Panc1 (cell line): ENCODE measurements at regions not wholly inside any gene's neighbourhood (a gene's known extent, or its start where the extent isn't known, plus 50 kb on each side); places are given as distances from the start of the nearest gene placed in this dataset.

Source experiments
- CTCF ChIP-seq: fragments of 450-650 bp; IDR thresholded peaks from 2 replicates; pipeline ENCODE4 v1.5.1; 2017; ENCODE audit warnings: mild to moderate bottlenecking
- POLR2AphosphoS5 ChIP-seq: IDR thresholded peaks from 2 replicates; pipeline ENCODE4 v1.6.1; 2012; ENCODE audit warnings: mild to moderate bottlenecking, low read depth, low read length, moderate library complexity
- SIN3A ChIP-seq: IDR thresholded peaks from 2 replicates; pipeline ENCODE4 v1.6.1; 2012; ENCODE audit warnings: low read depth, mild to moderate bottlenecking, low read length, moderate library complexity, borderline replicate concordance; ENCODE audit not compliant: insufficient read depth
- TCF7L2 ChIP-seq: IDR thresholded peaks from 2 replicates; pipeline ENCODE4 v1.6.1; 2011; ENCODE audit warnings: mild to moderate bottlenecking, low read depth, low read length, inconsistent platforms
- TF ChIP-seq, protein P1 (sequence below), 2 experiments: IDR thresholded peaks; 2 replicates each; pipeline ENCODE4 v1.6.1; 2011 to 2012; ENCODE audit warnings: low read depth in 2 of 2, control low read depth in 1 of 2, low read length in 1 of 2, mild to moderate bottlenecking in 1 of 2, moderate library complexity in 1 of 2; ENCODE audit not compliant: insufficient read depth in 1 of 2

DNA sequence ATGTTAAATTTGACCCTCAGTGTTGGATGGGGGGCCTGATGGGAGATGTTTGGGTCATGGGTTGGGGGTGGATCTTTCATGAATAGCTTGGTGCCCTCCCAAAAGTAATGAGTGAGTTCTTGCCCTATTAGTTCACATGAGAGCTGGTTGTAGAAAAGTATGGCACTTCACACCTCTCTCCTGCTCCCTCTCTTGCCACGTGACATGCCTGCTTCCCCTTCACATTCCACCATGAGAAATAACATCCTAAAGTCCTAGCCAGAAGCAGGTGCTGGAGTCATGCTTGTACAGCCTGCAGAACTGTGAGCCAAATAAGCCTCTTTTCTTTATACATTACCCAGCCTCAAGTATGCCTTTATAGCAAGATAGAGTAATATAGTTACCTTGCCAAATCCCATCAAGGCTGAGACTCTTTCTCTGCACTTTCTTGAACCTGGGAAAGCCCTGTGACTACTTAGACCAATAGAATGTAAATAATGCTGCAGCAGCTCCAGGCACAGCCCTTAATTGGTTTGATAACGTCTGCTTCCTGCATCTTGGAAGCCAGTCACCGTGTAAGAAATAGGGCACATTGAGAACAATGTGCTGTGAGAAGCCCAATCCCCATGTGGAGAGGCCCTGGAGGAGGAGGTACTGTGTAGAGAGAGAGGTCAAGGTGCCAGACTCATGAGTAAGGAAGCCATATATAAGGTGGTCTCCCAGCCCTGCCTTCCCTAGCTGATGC, 88.0 kb upstream of the NAMPT start:
- TF ChIP-seq, protein P1, sequence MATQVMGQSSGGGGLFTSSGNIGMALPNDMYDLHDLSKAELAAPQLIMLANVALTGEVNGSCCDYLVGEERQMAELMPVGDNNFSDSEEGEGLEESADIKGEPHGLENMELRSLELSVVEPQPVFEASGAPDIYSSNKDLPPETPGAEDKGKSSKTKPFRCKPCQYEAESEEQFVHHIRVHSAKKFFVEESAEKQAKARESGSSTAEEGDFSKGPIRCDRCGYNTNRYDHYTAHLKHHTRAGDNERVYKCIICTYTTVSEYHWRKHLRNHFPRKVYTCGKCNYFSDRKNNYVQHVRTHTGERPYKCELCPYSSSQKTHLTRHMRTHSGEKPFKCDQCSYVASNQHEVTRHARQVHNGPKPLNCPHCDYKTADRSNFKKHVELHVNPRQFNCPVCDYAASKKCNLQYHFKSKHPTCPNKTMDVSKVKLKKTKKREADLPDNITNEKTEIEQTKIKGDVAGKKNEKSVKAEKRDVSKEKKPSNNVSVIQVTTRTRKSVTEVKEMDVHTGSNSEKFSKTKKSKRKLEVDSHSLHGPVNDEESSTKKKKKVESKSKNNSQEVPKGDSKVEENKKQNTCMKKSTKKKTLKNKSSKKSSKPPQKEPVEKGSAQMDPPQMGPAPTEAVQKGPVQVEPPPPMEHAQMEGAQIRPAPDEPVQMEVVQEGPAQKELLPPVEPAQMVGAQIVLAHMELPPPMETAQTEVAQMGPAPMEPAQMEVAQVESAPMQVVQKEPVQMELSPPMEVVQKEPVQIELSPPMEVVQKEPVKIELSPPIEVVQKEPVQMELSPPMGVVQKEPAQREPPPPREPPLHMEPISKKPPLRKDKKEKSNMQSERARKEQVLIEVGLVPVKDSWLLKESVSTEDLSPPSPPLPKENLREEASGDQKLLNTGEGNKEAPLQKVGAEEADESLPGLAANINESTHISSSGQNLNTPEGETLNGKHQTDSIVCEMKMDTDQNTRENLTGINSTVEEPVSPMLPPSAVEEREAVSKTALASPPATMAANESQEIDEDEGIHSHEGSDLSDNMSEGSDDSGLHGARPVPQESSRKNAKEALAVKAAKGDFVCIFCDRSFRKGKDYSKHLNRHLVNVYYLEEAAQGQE (IDR thresholded peaks at IDR 0.05; ENCODE audit: insufficient read depth in 1 of 2, low read depth in 2 of 2, low read length in 1 of 2), result no peak
- TF ChIP-seq CTCF, result no peak
- TF ChIP-seq POLR2AphosphoS5, result no peak
- no peak for TF ChIP-seq SIN3A
- no peak for TF ChIP-seq TCF7L2
